Epidermal melanocyte (primary cell): ENCODE measurements at regions not wholly inside any gene's neighbourhood (a gene's known extent, or its start where the extent isn't known, plus 50 kb on each side); places are given as distances from the start of the nearest gene placed in this dataset.

Source experiments
- DNase-seq: peaks from one replicate; pipeline ENCODE4 v3.0.0; 2011; ENCODE audit warnings: low spot score; ENCODE audit not compliant: insufficient read length

DNA sequence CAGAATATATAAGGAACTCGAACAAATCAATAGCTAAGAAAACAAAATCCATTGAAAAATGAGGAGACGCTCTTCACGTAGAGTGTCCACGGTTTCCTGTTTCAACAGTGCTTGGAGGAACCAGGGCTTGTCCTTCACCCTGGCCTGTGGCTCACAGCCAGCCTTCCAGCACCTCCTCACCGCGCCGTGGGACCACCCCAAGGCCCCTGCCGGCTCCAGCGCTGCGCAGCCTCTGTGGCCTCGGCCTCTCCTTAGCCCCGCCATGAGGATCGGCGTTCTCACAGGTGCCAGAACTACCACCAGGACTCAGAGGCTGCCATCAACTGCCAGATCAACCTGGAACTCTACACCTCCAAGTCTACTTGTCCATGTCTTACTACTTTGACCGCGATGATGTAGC is 52.5 kb upstream of the CTSO start:
- DNase-seq, result no peak
